ENCODE measurements at regions not wholly inside any gene's neighbourhood (a gene's known extent, or its start where the extent isn't known, plus 50 kb on each side); places are given as distances from the start of the nearest gene placed in this dataset.

- TF ChIP-seq EGR1 (IDR thresholded peaks at IDR 0.05; ENCODE audit: low read depth) (no peak), POLR2A (IDR thresholded peaks at IDR 0.05; ENCODE audit: borderline replicate concordance, extremely low read depth, insufficient read depth, insufficient read length) (no peak), CTCF (IDR thresholded peaks at IDR 0.05 in 2 of 3, conservative IDR thresholded peaks at IDR 0.05 in 1 of 3; ENCODE audit: borderline replicate concordance in 1 of 3, insufficient read depth in 1 of 3, low read depth in 2 of 3, low read length in 2 of 3) (no peak), TCF7L2 (IDR thresholded peaks at IDR 0.05; ENCODE audit: borderline replicate concordance, extremely low read depth, insufficient read depth, insufficient read length) (no peak), YY1 (IDR thresholded peaks at IDR 0.05; ENCODE audit: extremely low read depth, insufficient replicate concordance, low read depth, low read length) (no peak), SRF (IDR thresholded peaks at IDR 0.05; ENCODE audit: low read depth) (no peak), EZH2phosphoT487 (IDR thresholded peaks at IDR 0.05; ENCODE audit: borderline replicate concordance) (no peak), SP1 (IDR thresholded peaks at IDR 0.05; ENCODE audit: low read depth) (no peak), MAX (IDR thresholded peaks at IDR 0.05) (no peak), FOSL1 (IDR thresholded peaks at IDR 0.05; ENCODE audit: low read depth) (no peak), POLR2AphosphoS5 (IDR thresholded peaks at IDR 0.05; ENCODE audit: low read depth, low read length) (no peak), EZH2 (IDR thresholded peaks at IDR 0.05) (no peak)
- TF ChIP-seq, protein P1, sequence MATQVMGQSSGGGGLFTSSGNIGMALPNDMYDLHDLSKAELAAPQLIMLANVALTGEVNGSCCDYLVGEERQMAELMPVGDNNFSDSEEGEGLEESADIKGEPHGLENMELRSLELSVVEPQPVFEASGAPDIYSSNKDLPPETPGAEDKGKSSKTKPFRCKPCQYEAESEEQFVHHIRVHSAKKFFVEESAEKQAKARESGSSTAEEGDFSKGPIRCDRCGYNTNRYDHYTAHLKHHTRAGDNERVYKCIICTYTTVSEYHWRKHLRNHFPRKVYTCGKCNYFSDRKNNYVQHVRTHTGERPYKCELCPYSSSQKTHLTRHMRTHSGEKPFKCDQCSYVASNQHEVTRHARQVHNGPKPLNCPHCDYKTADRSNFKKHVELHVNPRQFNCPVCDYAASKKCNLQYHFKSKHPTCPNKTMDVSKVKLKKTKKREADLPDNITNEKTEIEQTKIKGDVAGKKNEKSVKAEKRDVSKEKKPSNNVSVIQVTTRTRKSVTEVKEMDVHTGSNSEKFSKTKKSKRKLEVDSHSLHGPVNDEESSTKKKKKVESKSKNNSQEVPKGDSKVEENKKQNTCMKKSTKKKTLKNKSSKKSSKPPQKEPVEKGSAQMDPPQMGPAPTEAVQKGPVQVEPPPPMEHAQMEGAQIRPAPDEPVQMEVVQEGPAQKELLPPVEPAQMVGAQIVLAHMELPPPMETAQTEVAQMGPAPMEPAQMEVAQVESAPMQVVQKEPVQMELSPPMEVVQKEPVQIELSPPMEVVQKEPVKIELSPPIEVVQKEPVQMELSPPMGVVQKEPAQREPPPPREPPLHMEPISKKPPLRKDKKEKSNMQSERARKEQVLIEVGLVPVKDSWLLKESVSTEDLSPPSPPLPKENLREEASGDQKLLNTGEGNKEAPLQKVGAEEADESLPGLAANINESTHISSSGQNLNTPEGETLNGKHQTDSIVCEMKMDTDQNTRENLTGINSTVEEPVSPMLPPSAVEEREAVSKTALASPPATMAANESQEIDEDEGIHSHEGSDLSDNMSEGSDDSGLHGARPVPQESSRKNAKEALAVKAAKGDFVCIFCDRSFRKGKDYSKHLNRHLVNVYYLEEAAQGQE (IDR thresholded peaks at IDR 0.05; ENCODE audit: low read depth): no peak
Measured at GRCh38 chr1:90143591-90143990, 148.7 kb downstream of the ZNF326 start.
